ENCODE measurements at regions not wholly inside any gene's neighbourhood (a gene's known extent, or its start where the extent isn't known, plus 50 kb on each side); places are given as distances from the start of the nearest gene placed in this dataset.

GRCh38 chr19:13579388-13580060 is 73.2 kb upstream of the CACNA1A start:
- ChIA-PET POLR2A (interaction anchor here (0.6 kb wide), 1 partner anchor 427 kb away, joined by 3 read pairs; no protein-coding TSS in a partner anchor), CTCF (interaction anchor here (0.6 to 6.5 kb wide), 5 partner anchors 10 to 301 kb away, joined by 3 to 44 read pairs (median 6); no protein-coding TSS in a partner anchor)
- Histone ChIP-seq H3K9me1 (replicated peaks; ENCODE audit: control insufficient read depth, extremely low read depth, insufficient read depth, low read length) (no peaks in the 10 kb centered on the region), H3K9me3 (replicated peaks; ENCODE audit: control insufficient read depth, insufficient read depth, low read length) (no peaks in the 10 kb centered on the region), H2AFZ (ENCODE audit: low read depth, low read length) (no peak overlapping the region), H4K20me1 (replicated peaks; ENCODE audit: control insufficient read depth, extremely low read depth, insufficient read depth, low read length) (no peaks in the 10 kb centered on the region), H3K4me3 (replicated peaks in 1 of 3; ENCODE audit: insufficient read depth in 1 of 3, low read depth in 1 of 3, low read length in 3 of 3) (no peak overlapping the region), H3K27ac (ENCODE audit: insufficient read depth, low read depth, low read length) (no peak overlapping the region), H3K36me3 (ENCODE audit: control insufficient read depth in 2 of 2, extremely low read depth in 1 of 2, insufficient read depth in 2 of 2, low read length in 2 of 2) (no peaks in the 10 kb centered on the region), H3K9ac (replicated peaks; ENCODE audit: extremely low read depth, insufficient read depth, low read length) (no peak overlapping the region), H3K27me3 (ENCODE audit: control insufficient read depth in 2 of 2, insufficient read depth in 2 of 2, low read length in 2 of 2) (no peaks in the 10 kb centered on the region), H3K79me2 (ENCODE audit: control insufficient read depth, insufficient read depth, low read length) (no peaks in the 10 kb centered on the region), H3K4me2 (ENCODE audit: insufficient read depth, low read length) (no peak overlapping the region), H3K4me1 (ENCODE audit: control insufficient read depth, extremely low read depth, insufficient read depth, low read length) (no peaks in the 10 kb centered on the region)
- intact Hi-C loops (cut with micrococcal nuclease) (no loop called here), dilution Hi-C loops (cut with MboI; ENCODE audit: extremely low pct_ligation_motif_present, low sequenced_read_pairs) (no loop called here)
- FAIRE-seq (no peak), DNase-seq (ENCODE audit: low read depth, low spot score) (no peak)
- no TSS peak for BruUV-seq (replicated peaks)
- TF ChIP-seq JUN (IDR thresholded peaks at IDR 0.05; ENCODE audit: borderline replicate concordance, insufficient read depth, insufficient read length, low read depth): no peak
- TF ChIP-seq FOS (IDR thresholded peaks at IDR 0.05; ENCODE audit: borderline replicate concordance, insufficient read depth, low read length): no peak
- no peak for TF ChIP-seq GATA2 (IDR thresholded peaks at IDR 0.05; ENCODE audit: insufficient read depth, insufficient read length, low read depth, low read length)
- TF ChIP-seq POLR2AphosphoS5 (IDR thresholded peaks at IDR 0.05; ENCODE audit: insufficient read depth, low read depth, low read length): no peak
- no peak for TF ChIP-seq POLR2A (IDR thresholded peaks at IDR 0.05; ENCODE audit: low read depth, low read length)
- no peak for TF ChIP-seq MAX (IDR thresholded peaks at IDR 0.05; ENCODE audit: insufficient read depth, insufficient read length)
- TF ChIP-seq CTCF (IDR thresholded peaks at IDR 0.05; ENCODE audit: extremely low read depth in 1 of 2, insufficient read depth in 1 of 2, low read depth in 1 of 2, low read length in 2 of 2): no peak
- TF ChIP-seq MYC (IDR thresholded peaks at IDR 0.05; ENCODE audit: low read depth, low read length): no peak
- no peak for TF ChIP-seq EZH2 (IDR thresholded peaks at IDR 0.05; ENCODE audit: borderline replicate concordance, low read depth, low read length, severe bottlenecking)
